Adrenal gland (tissue), 9 donors: ENCODE measurements at regions not wholly inside any gene's neighbourhood (a gene's known extent, or its start where the extent isn't known, plus 50 kb on each side); places are given as distances from the start of the nearest gene placed in this dataset.
"Not testable (repeated sequence)": the region's sequence is repeated elsewhere in the genome, so short reads cannot be mapped to it uniquely, and the experiment has no call there.

Experiments
- DNase-seq, 7 donors: peaks; one replicate each; pipeline ENCODE4 v3.0.0-alpha.2; 2019 to 2020
- H3K27ac ChIP-seq, 5 donors: fragments of 200-600 bp; sonication (generic) in 4 of 5; 1 replicate in 3 of 5; 2 replicates in 2 of 5; pipeline versions ENCODE4 v1.5.1 to v1.8.0; 2016 to 2020; ENCODE audit warnings: mild to moderate bottlenecking in 1 of 5
- H3K27me3 ChIP-seq: fragments of 200-600 bp; 2 replicates; pipeline ENCODE4 v1.8.0; 2021
- H3K36me3 ChIP-seq, 2 donors: fragments of 200-600 bp; replicated peaks in 1 of 2; 1 replicate in 1 of 2; 2 replicates in 1 of 2; pipeline versions ENCODE4 v1.5.1 to v1.8.0; 2018 to 2022
- H3K4me1 ChIP-seq, 2 donors: fragments of 200-600 bp; replicated peaks in 1 of 2; 1 replicate in 1 of 2; 2 replicates in 1 of 2; pipeline versions ENCODE4 v1.5.1 to v1.8.0; 2018 to 2021
- H3K4me3 ChIP-seq, 4 donors: fragments of 200-600 bp; sonication (generic) in 3 of 4; one replicate each; pipeline ENCODE4 v1.5.1; 2016 to 2018
- H3K9me3 ChIP-seq, 3 donors: fragments of 200-600 bp; sonication (generic) in 1 of 3; replicated peaks in 1 of 3; 1 replicate in 2 of 3; 2 replicates in 1 of 3; pipeline versions ENCODE4 v1.5.1 to v1.8.0; 2016 to 2021
- CTCF ChIP-seq, 6 experiments: fragments of 450-650 bp in 4 of 6; fragments of 200-600 bp in 2 of 6; sonication (generic) in 1 of 6; IDR thresholded peaks; 1 replicate in 5 of 6; 2 replicates in 1 of 6; pipeline versions ENCODE4 v1.5.1 to v1.8.0; 2016 to 2021; ENCODE audit warnings: antibody characterized with exemption in 6 of 6, mild to moderate bottlenecking in 2 of 6, moderate library complexity in 1 of 6
- POLR2A ChIP-seq, 2 donors: fragments of 450-650 bp; IDR thresholded peaks; one replicate each; pipeline ENCODE4 v1.6.1; 2017; ENCODE audit warnings: antibody characterized with exemption in 2 of 2, mild to moderate bottlenecking in 2 of 2, moderate library complexity in 1 of 2
- WGBS, 4 donors: extraction: QIAGEN DNeasy Blood & Tissue Kit in 2 of 4; methylation state at CpG; one replicate each; pipeline versions ENCODE4 v1.1.5 to v1.1.7; 2013 to 2017; 5-methylcytosine and 5-hydroxymethylcytosine counted together
- intact Hi-C, 2 donors: fragments of 100-400 bp; cut with DNase I; formaldehyde crosslinking; loops; one replicate each; pipeline versions ENCODE4 v1.14.1 to v1.15.0; 2022 to 2023
- donor health status: healthy with polysubstance abuse.
- donor health status: Bipolar disorder and iron deficiency.
- donor health status: DM: yes; HTN: yes; CAD: no.
- donor health status: DM: no; HTN: no; CAD: no.
- donor health status: DM: no; HTN: no; CAD: no.

- Histone ChIP-seq H3K4me3 (no peak overlapping the region), H3K9me3 (no peaks in the 10 kb centered on the region), H3K27ac (no peak overlapping the region), H3K27me3 (no peaks in the 10 kb centered on the region), H3K4me1 (no peaks in the 10 kb centered on the region), H3K36me3 (no peaks in the 10 kb centered on the region)
- 69 to 86% (median 79%) methylated on average over 4 of the region's 4 CpGs for WGBS, 4 donors
- intact Hi-C loops = no loop called here
- TF ChIP-seq CTCF (IDR thresholded peaks at IDR 0.05) (no peak), POLR2A (IDR thresholded peaks at IDR 0.05) (no peak)
- no peak for DNase-seq
Measured at GRCh38 chr4:163693776-163694175, 199.3 kb downstream of the TMA16 start.

GRCh38 chr4:163694385-163694784, 199.9 kb downstream of the TMA16 start:
- no peaks in the 10 kb centered on the region for H3K36me3 ChIP-seq
- intact Hi-C loops = no loop called here

GRCh38 chr4:163697121-163697520, 202.6 kb downstream of the TMA16 start:
- H3K27me3 ChIP-seq = no peaks in the 10 kb centered on the region
- H3K9me3 ChIP-seq = no peaks in the 10 kb centered on the region
- no peak overlapping the region for H3K27ac ChIP-seq
- TF ChIP-seq CTCF (IDR thresholded peaks at IDR 0.05) = no peak
- TF ChIP-seq POLR2A (IDR thresholded peaks at IDR 0.05) = no peak
- WGBS, 4 donors = 67 to 75% (median 72%) methylated on average over 3 of the region's 3 CpGs
- intact Hi-C loops = no loop called here
- H3K4me3 ChIP-seq = no peak overlapping the region
- no peaks in the 10 kb centered on the region for H3K4me1 ChIP-seq
- no peaks in the 10 kb centered on the region for H3K36me3 ChIP-seq
- DNase-seq = no peak

More at GRCh38 chr4:163694385-163694784, 199.9 kb downstream of the TMA16 start:
- Histone ChIP-seq H3K27ac (no peak overlapping the region), H3K4me3 (no peak overlapping the region), H3K27me3 (no peaks in the 10 kb centered on the region), H3K9me3 (no peaks in the 10 kb centered on the region), H3K4me1 (no peaks in the 10 kb centered on the region)
- TF ChIP-seq CTCF (IDR thresholded peaks at IDR 0.05) (no peak), POLR2A (IDR thresholded peaks at IDR 0.05) (no peak)
- no peak for DNase-seq

GRCh38 chr4:163700383-163700782, 205.9 kb downstream of the TMA16 start:
- 88 to 95% (median 92%) methylated on average over 4 of the region's 4 CpGs for WGBS, 4 donors
- intact Hi-C loops, H3K27me3 ChIP-seq, H3K4me1 ChIP-seq, DNase-seq, H3K4me3 ChIP-seq, H3K36me3 ChIP-seq, H3K27ac ChIP-seq: not testable (repeated sequence)
- peaks cover 0 to 10% (median 0%) of the 10 kb centered on the region in 3 donors for H3K9me3 ChIP-seq

GRCh38 chr4:163701916-163702315, 207.4 kb downstream of the TMA16 start:
- no peak for DNase-seq
- TF ChIP-seq CTCF (IDR thresholded peaks at IDR 0.05) (no peak), POLR2A (IDR thresholded peaks at IDR 0.05) (no peak)
- H3K9me3 ChIP-seq = peaks cover 0 to 10% (median 0%) of the 10 kb centered on the region in 3 donors
- H3K27ac ChIP-seq = no peak overlapping the region
- WGBS, 4 donors = 41 to 65% (median 48%) methylated on average over 5 of the region's 5 CpGs
- no peak overlapping the region for H3K4me3 ChIP-seq
- H3K36me3 ChIP-seq = no peaks in the 10 kb centered on the region
- intact Hi-C loops = no loop called here
- no peaks in the 10 kb centered on the region for H3K4me1 ChIP-seq
- no peaks in the 10 kb centered on the region for H3K27me3 ChIP-seq
